ENCODE measurements at regions not wholly inside any gene's neighbourhood (a gene's known extent, or its start where the extent isn't known, plus 50 kb on each side); places are given as distances from the start of the nearest gene placed in this dataset.

DNA sequence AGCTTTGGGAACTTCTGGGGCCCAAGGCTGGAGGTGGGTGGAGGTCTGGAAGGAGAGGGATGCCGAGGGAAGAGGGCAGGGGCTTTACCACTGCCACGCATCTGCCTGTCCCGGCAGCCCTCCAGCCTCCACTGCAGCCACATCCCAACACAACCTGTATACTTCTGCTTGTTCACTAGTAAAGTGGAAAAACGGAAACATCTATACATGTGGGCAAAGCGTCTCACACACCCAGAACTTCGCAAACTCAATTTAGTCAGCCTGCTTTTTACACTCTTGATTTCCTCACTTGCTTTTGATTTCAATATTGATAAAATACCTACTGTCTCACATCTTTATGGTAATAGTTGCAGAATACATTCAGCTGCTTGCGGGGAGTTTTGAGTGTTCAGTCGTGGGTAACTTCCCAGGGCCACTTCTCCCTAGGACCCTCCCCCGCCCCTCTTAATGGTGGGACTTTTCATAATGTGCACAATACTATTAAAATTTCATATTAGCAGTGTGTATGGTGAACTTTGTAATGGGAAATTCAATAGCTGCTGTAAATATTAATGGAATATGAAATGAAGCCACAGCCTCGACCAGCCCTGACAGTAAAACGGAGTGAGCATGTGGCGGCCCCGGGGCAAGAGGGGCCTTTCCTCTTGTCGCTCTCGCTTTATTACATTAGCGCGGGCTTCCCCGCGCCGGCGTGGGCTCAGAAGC is 85.2 kb downstream of the NR2F2 start:
- DNase-seq = no peak

DNA sequence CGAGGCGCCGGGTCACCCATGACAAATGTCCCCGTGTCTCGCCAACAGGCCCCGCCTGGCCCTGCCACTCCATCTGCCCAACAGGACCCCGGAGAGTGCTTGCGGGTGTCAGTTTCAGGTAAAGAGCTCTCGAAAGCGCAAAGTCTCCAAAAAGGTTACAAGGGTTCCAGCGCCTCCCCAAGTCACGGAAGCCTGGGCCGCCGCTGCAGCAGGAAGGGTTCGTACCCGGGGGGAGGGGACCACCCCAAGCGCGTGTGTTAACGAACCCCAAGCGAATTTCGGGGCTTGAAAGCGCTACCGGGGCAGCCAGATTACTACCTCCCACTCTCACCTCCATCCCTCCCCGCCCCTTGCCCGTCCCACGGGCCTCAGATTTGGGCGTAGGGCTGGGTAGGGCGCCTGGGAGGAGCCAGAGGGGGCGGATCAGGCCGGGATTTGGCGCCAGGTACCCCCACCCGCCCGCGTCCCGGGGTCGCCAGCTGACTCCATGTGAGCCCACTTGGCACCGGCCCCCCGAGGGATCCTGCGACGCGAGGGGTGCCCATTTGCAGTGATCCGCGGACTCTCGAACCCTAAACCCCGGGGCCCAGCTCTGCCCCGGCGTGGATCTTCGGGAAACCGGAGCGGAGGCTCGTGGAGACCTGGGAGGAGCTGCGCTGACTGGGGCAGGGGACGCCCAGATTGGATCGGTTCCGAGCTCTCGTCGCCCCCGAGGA is 85.9 kb downstream of the NR2F2 start:
- DNase-seq = no peak

GRCh38 chr15:96416934-96417759 is 86.6 kb downstream of the NR2F2 start:
- no peak for DNase-seq

GRCh38 chr15:96417760-96418130 is 87.2 kb downstream of the NR2F2 start:
- no peak for DNase-seq

- DNase-seq = no peak
Observed at GRCh38 chr15:96418146-96418545, 87.6 kb downstream of the NR2F2 start.

- DNase-seq = no peak
Observed at GRCh38 chr15:96421178-96421601, 90.7 kb downstream of the NR2F2 start.

DNA sequence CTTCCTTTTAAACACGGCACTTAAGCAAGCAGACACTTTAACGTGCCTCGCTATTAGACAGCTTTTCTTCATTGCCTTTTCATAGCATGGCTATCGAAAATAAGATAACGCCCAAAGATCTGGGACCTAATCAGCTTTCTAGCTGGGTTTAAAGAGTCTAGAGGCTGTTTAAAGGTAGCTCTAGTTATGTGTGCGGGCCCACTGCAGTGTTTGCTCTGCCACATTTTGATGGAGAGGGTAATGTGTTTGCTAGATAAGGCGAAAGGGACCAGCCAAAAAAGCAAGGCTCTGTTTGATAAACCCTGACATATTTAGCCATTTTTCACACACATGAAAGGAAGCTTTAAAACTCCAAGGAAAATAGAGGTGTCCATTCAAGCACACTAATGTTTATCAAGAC is 91.6 kb downstream of the NR2F2 start:
- no peak for DNase-seq

GRCh38 chr15:96424674-96425073 is 94.2 kb downstream of the NR2F2 start:
- no peak for DNase-seq

DNA sequence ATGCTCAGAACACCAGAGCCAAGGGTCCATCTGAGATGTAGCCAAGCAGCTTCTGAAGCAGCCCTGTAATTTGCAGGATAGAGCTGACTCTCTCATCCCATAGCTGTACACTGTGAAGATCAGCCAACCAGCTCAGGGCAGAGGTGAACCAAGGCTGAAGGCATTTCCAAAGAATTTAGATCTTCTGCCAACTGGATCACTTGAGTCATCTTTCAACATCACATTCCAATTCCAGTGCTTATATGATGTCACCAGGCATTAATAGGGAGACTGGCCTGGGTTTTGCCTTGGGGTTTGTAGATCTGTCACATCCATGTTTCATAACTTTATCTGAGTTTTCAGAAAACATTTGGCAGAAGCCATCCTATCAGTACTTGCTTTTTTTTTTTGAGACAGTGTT is 98.2 kb downstream of the NR2F2 start:
- no peak for DNase-seq

DNA sequence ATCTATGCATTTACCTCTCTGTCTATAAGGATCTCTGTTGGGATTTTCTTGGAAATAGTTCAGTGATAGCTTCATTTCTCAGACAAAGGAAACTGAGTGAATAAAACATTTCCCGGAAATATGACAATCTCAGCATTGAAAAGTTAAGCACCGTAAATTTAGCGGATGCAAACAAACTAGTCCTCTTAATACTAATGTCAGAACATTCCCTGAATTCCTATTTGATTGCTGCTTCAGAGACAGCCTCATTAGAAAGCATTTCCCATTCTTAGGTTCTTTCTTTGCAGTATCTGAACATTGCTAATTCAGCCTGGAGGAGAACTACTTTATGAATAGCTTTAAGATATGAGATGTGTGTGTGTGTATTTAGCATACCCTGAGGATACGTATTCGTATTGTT is 101.3 kb downstream of the NR2F2 start:
- no peak for DNase-seq

DNA sequence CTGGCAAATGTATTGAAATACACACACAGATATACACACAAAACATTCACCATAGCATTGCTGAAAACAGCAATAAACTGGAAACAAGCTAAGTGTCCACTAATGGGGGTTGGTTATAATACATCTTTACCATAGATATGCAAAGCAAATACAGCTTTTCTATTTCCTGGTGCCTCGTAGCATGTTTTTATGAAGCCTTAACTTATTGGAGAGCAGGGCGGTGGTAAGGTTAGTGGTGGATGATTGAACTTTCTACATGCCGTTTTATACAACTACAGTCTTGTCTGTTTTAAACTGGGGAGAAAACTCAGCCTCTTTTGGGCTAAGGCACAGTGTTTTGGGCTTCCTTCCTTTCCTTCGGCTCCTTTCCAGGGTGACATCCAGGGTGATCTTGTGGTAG is 104.5 kb downstream of the NR2F2 start:
- DNase-seq = no peak

DNA sequence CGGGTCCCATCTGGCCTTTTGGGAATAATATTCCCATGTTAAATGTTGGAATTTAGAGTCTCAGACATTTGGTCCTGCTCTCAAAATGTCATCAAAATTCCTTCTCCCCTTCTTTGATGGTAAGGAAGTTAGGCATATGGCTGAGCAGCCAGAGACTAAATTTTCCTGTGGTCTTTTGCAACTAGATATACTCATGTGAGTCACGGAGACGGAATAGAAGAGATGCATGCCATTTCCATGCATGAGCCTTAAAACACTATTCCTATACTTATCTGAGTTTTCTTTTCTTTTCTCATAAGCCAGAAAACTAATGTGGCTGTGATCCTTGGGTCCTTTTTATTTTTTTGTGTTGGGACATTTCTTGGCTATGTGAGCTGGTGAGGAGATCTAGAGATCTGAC is 105.3 kb downstream of the NR2F2 start:
- DNase-seq = no peak

DNA sequence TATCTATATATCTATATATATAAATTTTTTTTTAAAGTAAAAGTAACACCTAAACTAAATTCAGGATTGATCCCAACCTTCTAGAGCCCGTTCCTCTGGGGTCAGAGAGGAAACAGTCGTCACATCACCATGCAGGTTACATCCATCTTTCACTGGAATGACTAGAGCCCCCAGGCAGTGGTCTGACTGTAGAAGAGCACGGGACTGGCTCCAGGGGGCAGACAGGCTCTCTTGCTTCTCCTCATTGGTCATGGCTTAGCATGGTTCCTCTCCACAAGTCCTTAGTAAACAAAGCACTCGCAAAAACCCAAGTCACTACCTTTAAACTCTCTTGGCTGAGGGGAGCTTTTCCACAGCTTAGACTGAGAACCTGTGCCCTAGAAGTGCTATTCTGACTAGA is 110.5 kb downstream of the NR2F2 start:
- DNase-seq = no peak

DNA sequence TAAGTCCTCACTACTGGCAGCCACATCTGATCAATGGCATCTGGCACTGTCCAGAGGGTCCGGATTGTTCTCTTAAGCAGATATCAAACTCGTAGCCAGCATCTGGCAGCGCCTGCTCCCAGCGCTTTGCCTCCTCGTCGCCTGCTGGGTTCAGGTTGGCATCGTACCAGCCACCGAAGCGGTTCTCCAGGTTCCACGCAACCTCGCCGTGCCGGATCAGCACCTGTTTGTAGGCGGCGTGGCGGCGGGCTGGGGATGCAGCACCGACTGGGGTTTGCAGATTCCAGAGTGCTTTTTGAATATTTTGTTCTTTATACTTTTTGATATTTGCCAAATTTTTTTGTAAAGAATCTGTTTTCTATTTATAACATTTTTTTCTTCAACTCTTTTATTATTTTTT is 111.6 kb downstream of the NR2F2 start:
- no peak for DNase-seq

DNA sequence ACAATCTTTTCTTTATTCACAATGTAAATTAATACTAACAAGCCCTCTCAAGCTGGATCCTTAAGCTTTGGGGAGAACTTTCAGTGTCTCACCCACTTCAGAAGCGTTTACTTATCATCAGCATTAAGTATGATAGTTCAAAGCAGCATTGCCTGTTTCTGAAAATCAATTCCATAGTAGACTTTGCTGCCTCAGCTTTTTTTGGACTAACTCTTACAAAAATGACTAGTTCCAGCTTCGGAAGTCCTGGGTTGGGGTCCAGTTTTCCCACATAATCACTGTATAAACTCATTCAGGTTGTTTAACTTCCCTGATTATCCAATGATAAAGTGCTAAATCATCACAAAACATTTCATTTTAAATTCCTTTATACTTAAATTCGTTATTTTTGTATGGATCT is 114.4 kb downstream of the NR2F2 start:
- DNase-seq = no peak

DNA sequence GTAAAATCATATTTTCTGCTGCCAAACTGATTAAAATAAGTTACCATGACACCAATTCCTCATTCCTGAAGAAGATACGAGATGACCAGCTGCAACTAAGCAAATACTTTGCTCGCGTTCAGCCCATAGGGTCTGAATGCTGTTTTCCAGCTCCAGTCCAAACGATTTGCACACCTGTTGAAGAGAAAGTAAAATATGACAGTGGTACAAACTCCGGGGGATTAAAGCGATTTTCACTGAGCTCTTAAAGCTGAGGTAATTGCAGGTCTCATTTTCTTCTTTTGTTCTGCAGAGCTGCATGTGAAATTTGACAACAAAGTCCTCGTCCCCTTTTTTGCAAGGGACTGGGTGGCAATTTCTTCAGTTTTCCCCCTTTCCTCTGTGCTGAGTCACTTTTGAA is 118.4 kb downstream of the NR2F2 start:
- no peak for DNase-seq

DNA sequence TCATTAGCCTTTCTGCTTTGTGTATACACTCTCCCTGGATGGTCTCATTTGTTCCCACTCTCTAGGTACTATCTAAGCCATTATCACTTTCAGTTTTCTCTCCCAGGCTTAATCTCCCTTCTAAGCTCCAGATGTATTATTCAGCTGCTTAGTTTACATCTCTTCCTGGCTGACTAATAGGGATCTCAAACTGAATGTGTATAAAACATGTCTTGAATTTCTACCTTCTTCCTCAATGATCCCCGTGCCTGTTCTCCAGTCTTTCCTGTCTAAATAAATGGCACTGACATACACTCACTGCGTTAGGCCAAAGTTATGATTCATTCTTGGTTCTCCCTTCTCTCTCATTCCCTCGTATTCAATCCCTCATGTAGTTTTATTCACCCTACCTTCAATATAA is 127.3 kb downstream of the NR2F2 start:
- DNase-seq = no peak

DNA sequence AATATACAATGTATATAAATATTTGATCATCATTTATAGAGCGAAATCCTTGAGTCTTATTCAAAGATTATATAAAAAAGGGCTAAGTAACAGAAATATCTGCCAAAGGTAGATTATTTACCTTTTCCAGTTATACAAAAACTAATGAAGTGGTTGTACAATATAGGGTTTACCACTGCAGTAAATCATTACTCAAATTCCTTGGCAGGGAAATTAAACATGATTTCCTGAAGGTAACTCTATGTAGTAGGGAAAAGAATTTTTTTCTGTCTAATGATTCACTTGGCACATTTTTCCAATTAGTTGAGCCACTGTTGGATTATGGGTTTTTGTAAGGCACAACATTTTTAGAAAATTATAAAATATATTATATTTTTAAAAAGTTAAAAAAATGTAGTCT is 129.6 kb downstream of the NR2F2 start:
- DNase-seq = no peak

- DNase-seq = no peak
Observed at GRCh38 chr15:96462768-96463750, 132.6 kb downstream of the NR2F2 start.

GRCh38 chr15:96466389-96466947 is 136.0 kb downstream of the NR2F2 start:
- no peak for DNase-seq

GRCh38 chr15:96468036-96468435 is 137.5 kb downstream of the NR2F2 start:
- DNase-seq = no peak

- no peak for DNase-seq
Observed at GRCh38 chr15:96470681-96471310, 140.3 kb downstream of the NR2F2 start.

Data from midbrain (tissue), 1 donor.